Left ventricle myocardium superior (tissue), 1 donor: ENCODE measurements at regions not wholly inside any gene's neighbourhood (a gene's known extent, or its start where the extent isn't known, plus 50 kb on each side); places are given as distances from the start of the nearest gene placed in this dataset.

Experiments
- ATAC-seq: fragments of 200-7000 bp; cut with Tn5 transposase; one replicate; pipeline ENCODE4 v1.9.1; 2020; ENCODE audit warnings: mild to moderate bottlenecking, moderate library complexity
- DNase-seq: peaks from one replicate; pipeline ENCODE4 v3.0.0-alpha.2; 2020
- intact Hi-C: fragments of 100-400 bp; cut with micrococcal nuclease; formaldehyde crosslinking; loops from one replicate; pipeline ENCODE4 v1.11.0; 2022
- donor health status: DM: no; HTN: yes; CAD: no; lungs with severe emphysema.

DNA sequence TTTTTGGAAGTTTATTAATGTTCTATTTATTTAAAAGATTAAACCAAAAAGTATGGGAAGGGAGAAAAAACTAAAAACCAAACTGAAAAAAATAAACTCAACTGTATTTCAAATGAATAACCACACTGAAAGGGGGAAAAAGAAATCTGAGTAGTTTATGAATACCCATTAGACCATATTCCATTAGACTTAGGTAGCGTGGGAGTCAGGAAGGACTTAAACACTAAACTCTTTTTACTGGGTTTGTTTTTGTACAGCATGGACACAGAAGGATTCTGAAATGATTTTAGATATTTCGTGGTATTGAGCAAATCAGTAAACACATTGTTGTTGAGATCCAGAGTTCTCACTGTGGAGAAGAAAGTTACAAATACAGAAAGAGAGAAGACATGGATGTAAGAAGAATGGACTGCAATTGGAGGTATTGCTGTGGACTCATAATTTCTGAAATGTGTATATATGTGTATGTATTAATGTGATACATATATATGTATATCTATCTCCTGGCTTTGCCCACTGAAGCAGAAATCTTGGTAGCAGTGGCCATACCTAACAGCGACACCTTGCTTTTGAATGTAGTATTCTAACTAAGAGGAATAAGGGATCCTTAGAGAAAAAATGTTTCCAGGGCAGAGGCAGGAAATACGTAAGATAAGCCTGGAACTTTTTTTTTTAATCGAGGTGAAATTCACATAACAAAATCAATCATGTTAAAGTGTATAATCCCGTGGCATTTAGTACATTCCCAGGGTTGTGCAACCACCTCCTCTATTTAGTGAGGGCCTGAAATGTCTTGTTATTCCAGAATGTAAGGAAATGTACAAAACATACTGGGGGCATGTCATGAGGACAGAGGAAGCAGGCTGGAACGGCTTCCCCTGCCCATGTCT lies 228.8 kb downstream of the SMARCA2 start:
- DNase-seq (no peak), ATAC-seq (no peak)
- intact Hi-C loops = loop anchor here (10.0 kb wide), 1 partner anchor 211 kb away; no protein-coding TSS in a partner anchor

DNA sequence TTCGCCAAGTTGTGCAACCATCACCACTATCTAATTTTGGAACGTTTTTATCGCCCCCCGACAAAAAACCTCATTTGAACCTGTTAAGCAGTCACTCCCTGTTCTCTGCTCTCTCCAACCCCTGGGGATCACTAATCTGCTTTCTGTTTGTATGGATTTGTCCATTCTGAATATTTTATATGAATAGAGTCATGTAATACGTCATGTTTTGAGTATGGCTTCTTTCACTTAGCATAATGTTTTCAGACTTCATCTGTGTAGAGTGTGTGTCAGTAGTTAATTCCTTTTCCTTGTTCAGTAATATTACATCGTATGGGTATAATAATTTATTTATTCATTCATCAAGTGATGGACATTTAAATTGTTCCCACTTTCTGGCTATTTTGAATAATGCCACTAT lies 232.2 kb downstream of the SMARCA2 start:
- ATAC-seq (no peak), DNase-seq (no peak)
- intact Hi-C loops = loop anchor here (10.0 kb wide), 1 partner anchor 207 kb away; no protein-coding TSS in a partner anchor

DNA sequence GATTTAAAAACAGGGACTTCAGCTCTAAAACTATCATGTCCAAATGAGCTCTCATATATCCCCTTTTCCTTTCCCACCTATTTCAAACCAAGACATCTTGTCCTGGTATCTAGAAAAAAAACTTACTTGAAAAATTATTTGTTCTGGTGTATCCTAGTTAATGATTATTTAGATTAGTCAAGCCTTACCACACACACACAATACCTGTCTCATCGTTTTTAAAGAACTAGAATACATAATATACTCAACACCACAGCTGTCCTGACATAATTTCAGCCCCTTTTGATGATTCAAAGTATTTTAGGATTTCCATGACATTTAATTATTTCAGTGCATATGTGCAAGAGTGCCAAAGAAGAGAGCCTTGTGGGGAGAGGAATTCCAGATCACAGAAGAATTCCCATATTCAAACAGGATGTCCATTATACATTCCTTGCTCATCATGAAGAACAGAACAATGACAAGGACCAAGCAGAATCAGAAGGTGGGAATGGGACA lies 233.7 kb downstream of the SMARCA2 start:
- ATAC-seq (no peak), DNase-seq (no peak)
- intact Hi-C loops = loop anchor here (10.0 kb wide), 1 partner anchor 206 kb away; no protein-coding TSS in a partner anchor

DNA sequence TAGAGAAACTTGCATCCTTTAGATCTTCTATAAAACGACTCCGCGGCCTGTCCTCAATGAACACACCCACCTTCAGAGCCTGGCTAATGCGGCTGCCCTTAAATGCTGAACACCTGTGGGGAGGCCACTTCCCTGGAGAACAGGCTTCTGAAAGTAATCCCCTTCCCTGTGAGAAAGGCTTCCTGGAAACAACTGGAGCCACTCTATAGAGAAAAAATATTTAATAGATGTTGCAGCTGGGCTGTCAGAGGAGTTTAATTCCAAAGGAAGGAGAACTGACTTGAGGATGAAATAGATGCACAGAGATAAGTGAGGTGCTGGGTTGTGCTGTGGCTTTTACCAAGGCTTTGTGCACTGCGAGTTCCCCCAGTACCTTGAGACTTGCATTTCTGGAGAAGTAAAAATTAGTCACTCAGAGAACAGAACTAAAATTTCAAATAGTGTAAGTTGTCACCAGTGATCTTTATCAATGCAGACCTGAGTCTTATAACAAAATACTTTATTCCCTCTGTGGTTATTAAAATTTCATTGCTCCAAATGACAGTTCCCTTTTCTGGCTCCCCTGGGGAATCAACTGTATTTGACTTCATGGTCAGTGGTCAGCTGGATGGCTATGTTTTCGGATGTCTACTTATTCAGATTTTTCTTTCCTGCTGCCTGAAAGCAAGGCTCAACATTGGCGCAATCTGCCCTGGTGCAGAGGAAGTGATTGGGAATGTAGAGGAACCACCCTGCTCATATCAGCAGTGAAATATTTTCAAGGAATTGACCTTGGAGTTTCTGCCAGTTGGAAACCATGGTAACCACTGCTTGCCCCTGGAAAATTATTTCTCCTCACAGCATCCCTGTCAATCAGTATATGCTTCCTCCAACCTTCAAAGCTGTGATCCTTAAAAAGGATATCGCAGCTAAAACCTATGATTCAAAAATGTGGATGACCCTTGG lies 238.8 kb downstream of the SMARCA2 start:
- ATAC-seq (no peak), DNase-seq (no peak)
- intact Hi-C loops = no loop called here

DNA sequence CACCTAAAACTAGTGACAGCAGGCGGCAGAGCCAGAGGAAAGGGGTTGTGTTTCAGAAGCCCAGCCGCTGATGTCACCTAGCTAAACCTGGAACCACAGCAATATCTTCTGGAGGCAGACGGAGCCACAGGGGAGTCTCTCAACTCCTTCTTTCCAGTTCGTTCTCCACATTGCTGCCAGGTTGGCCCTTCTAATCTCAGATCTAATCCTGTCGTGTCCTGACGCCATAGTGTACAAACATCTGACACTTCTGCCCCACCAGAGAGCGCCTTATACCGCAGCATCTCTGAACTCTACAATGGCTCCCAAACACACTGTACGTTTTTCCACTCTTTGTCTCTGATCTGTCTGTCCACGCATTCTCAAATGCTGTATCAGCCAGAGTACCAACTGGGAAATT lies 240.0 kb downstream of the SMARCA2 start:
- ATAC-seq (peak; percentile 44), DNase-seq (no peak)

DNA sequence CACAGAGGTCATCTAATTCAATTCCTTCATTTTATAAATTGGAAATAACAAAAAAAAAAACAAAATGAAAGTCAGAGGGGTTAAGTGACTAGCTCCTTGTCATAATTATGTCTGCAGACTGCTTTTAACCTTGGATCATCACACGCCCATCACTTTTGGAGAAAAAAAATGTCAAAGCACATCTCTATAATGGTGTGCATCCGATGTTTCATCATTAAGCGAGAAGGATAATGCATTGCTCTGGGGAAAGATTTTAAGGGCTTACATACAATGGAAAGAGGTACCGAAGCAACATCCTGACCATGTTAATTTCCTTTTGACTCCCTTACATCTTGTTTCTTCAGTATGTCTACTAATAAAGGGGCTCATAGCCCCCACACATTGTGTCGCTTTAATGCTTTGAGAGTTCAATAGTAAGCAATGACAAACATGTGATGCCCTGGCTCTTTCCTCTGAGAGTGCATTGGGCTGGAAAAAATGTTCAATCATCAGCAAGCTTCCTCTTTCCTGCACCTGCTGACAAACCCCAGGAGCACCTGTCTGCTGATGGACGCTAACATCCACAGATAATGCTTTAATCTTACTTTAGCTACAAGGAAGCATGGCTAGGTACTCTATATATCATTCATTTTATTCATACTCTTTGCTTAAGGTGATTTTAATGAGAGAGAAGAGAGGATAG lies 242.2 kb downstream of the SMARCA2 start:
- intact Hi-C loops = no loop called here
- no peak for DNase-seq
- no peak for ATAC-seq

More for the DNA sequence above, 240.0 kb downstream of the SMARCA2 start:
- intact Hi-C loops = no loop called here

DNA sequence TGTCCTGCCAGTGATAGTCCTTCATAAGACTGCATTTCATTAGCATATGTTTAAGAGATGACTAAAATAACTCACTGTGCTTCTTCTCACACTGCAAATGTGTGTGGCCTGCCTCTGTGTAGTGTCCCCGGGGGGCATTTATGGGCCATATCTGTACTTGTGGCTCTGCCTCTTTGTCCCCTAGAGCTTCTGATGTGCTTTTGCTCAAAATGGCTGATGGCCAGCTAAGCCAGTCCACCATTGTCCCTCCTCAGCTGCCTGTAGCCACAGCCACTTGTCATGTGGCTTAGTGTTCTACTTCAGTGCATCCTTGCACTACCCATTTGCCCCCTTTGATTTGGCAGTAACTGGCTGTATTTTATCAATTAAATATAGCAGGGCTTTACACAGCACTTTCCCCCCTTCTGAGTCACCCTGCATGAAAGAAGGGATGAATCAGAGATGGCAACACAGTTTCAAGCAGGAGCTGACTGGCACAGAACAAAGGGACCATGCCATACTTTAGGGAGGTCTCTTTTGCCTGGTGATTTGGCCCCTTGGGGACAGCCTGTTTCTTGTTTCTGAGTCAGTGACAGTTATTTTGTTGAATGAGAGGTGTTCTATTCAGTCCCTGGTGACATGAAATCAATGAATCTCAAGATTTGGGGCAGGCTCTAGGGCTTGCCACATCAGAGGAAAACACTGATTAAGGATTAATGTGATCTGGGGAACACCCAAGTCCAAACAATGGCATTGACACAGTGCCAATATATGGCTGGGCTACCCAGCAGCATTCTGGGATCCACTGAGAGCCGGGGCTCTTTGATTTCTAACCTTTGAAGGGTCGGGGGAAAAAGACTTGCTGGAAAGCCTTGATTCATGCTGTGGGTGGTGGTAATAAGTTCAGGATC lies 245.5 kb downstream of the SMARCA2 start:
- no peak for DNase-seq
- intact Hi-C loops = no loop called here
- ATAC-seq = no peak

DNA sequence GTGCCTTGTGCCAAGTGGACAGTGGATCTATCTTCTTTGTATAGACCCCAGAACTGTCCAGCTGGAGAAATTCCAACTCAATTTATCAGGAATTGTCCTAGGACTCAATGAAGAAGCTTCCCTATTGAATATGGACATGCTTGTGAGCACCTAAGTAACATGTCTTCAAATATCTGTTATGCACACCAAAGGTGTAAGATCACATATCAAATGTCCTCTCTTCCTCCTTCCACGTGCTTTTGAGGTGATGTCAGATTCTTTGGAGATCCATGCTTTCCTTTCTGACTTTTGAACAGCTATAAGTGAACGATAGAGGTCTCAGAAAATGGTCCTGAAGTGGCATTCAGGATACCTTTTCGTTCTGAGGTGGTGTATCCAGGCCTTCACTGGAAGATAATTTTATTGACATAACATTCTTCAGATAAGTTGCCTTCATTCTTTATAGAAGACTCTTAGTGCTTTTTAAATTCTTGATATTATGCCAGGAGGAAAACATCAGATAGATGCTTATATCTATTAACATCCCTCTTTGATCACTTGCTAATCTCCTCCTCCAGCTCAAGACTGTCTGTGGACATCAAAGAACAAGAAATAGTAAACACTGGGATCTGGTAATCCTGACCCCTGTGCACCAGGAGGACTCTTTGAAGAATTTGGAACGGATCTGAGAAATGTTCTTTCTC lies 246.4 kb downstream of the SMARCA2 start:
- ATAC-seq (no peak), DNase-seq (no peak)
- intact Hi-C loops = no loop called here

DNA sequence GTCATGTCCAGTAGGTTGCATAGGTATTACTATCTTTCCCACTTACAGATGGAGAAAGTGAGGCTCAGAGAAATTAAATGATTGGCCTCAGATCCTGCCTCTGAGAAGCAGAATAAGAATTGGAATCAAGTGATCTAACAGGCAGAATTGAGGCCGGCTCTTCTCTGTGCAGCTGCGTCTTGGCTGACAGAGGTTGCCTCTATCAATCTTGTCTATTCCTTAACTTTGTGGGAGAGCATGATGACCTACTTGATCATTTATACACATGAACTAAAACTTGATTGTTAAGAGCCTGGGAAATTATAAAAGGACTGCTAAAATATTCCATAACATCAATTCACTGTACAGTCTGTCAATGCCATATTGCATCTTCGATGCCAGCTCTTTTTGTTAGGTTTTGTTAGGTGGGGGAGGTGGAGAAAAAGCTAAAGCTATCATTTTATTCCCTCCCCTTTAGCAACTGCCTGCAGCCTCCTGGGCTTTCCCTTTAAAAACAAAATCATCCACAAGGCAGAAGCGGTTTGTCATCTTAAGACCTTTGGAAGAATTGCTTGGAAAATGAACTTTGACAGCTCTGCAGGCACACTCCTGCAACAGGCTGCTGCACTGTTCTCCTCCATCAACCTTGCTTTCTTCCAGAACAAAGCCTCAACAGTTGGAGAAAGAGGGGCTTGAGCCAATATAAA lies 247.4 kb downstream of the SMARCA2 start:
- intact Hi-C loops = no loop called here
- ATAC-seq = no peak
- no peak for DNase-seq

DNA sequence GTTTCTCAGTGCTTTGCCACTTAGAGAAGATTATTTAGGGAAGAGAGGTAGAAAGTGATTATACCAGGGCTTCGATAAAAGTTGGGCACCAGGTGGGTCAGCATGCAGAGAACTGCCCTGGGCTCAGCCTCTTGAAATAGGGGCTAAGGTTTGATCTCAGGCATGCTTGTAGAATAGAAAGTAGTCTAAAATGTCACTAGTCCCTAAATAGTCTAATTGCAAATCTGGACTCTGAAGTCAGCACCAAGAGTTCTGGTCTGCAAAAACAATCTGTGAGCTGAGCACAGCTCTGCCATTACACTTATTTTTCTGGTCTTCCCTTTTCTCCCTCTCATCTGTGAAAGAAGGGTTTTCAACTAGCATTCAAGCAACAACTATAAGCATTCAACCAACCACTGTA lies 248.0 kb downstream of the SMARCA2 start:
- intact Hi-C loops = no loop called here
- DNase-seq (no peak), ATAC-seq (no peak)

DNA sequence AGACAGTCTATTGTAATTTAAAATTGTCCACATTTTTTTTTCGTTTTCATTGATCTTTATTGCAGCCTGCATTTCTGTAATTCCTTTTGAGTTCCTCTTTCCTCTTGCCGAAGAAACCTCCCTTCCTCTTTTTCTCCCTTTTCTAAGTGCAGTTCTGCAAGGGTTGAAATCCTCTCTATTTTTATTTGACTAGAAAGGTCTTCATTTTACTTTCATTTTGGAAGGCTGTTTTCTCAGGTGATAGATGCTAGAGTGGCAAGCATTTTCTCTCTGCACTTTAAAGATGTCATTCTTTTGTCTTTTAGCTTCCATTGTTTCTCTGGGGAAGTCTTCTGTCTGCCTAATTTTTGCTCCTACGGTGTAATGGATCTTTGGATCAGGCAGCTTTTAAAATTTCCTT lies 248.5 kb downstream of the SMARCA2 start:
- DNase-seq (no peak), ATAC-seq (no peak)
- intact Hi-C loops = no loop called here

DNA sequence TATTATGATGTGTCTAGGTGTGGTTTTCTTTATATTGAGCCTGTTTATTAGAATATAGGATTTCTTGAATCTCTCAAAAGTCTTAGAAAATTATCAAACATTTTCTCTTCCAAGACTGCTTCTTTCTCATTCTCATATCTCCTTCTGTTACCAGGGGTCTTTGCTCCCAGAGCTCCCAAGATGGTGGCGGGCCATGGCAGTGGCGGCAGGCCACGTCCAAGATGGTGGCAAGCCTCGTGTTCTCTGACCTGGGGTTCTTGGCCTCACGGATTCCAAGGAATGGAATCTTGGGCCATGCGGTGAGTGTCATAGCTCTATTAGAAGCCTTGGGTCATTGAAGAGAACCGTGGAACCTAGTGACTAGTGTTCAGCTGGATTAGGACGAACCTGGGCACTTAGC lies 248.9 kb downstream of the SMARCA2 start:
- no peak for ATAC-seq
- intact Hi-C loops = no loop called here
- no peak for DNase-seq

DNA sequence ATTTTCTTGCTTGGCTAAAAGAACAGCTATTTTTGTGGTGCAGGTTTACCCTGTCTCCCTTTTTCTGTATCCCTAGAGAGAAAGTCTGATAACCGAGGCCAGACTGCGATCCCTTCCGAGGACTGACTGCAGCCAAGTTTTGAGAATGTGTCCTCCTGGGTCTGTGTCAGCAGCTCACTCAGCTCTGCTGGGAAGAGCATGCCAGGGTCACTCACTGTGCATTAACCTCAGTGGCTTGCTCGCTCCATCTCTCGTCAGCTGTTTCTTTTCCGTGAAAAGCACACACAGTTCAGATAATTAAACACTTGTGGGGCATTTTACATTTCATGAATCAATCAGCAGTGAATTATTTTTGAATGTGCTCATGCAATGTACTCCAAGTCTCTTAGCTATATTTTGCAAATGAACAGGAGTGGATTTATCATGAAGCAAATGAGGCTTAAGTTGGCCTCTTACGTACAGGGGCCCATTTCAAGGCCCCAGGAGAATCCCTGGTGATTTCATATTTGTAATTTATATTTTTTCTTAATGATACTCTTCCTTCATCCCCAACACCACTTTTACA lies 252.1 kb downstream of the SMARCA2 start:
- intact Hi-C loops = no loop called here
- DNase-seq = peak; percentile 58
- ATAC-seq = peak; percentile 99

DNA sequence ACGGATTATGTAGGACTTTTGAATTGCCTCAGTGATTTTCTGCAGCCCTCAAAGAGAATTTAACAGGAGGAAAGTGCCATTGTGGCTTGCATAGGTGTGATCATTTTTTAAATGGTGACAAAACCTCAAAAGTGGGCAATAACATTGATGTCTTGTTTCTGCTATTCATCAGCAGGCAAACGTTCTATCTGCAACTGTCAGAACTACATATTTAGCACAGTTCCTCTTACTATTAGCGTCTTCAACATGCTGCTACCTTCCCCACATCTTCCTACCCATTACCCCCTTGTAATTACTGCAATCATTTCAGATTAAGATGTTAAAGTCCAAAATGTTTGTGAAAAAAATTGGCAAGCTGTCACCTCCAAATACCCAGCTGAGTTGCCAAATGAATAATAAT lies 254.6 kb downstream of the SMARCA2 start:
- intact Hi-C loops = no loop called here
- ATAC-seq (no peak), DNase-seq (no peak)

DNA sequence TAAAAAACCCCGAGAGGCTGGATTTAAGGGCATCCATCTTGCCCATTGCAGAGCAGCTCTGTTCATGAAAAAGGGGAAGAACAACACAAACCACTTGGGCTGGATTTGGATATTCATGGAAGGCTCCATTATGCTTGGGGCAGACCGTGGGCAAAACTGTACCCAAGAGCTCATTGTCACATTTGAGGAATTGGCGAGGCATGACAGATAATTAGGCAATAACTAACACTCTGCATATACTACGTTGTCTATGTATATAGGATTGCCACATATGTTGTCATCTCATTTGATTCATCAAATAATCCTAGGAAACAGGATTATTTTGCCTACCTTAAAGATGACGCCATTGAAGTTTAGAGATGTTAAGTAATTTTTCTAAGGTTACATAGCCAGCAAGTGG lies 255.4 kb downstream of the SMARCA2 start:
- no peak for DNase-seq
- intact Hi-C loops = no loop called here
- no peak for ATAC-seq

DNA sequence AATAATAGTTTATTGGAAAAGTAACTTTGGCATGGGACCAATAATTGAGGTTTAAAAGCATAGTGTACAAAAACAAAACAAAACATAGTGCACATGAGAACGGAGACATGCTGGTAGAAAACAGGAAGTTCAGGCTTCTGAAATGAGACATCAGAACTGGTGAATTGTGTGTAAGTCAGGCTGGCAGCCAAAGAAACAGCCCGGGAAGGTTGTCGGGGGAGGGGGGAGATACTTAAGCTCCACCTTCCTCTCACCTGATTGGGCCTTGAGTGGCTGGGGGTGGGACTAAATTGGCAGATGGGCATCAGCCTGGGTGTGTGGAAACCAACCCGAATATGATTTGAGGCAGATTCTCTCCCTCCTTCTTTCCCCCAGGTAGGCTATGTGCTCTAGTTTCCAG lies 256.3 kb downstream of the SMARCA2 start:
- DNase-seq = peak; percentile 27
- intact Hi-C loops = no loop called here
- no peak for ATAC-seq

DNA sequence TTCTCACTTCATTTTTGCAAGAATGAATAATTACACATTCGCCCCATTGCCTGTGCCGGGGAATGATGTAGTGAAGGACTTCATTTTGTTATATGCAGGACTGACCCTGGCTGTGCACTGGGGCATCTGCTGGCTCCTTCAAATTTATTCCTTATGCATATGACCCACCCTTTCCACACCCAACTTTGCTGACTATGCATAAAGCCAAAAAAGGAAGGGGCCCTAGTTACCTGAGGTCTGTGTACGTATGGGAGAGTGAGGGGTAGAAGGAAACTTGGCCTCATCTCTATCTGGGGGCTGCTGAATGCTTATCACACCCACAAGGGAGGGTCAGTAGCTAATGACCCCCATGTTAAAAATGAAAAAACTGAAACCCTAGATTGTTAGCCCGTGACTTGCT lies 259.6 kb downstream of the SMARCA2 start:
- intact Hi-C loops = no loop called here
- no peak for DNase-seq
- ATAC-seq = no peak
